ENCODE measurements at regions not wholly inside any gene's neighbourhood (a gene's known extent, or its start where the extent isn't known, plus 50 kb on each side); places are given as distances from the start of the nearest gene placed in this dataset.

DNA sequence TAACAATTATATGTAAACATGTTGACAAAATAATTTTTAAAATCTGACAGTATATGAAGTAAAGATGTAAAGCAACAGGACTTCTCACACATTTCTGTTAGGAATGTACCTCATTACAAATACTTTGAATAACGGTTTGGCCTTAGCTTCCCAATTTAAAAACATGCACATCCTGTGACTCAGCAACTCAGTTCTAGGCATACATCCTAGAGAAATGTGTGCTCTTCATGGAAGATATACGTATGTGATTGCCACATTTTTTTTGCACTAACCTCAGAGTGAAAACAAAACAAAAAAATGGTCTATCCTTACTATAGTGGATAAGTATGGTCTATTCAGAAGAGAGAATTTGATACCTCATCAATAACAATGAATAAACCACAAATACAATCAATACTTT is 314.6 kb downstream of the LIG4 start:
- H3K4me3 Mint-ChIP-seq (ENCODE audit: low read depth), result no peak overlapping the region
- DNase-seq (ENCODE audit: low spot score, unreplicated experiment), result no peak
- H3K27ac Mint-ChIP-seq, result no peak overlapping the region
- TF ChIP-seq CTCF (IDR thresholded peaks at IDR 0.05; ENCODE audit: unreplicated experiment), result no peak
- H3K27me3 Mint-ChIP-seq, result no peaks in the 10 kb centered on the region
- peaks cover 3% of the 10 kb centered on the region for H3K9me3 Mint-ChIP-seq (ENCODE audit: low read depth)
- no peaks in the 10 kb centered on the region for H3K36me3 Mint-ChIP-seq (ENCODE audit: insufficient read depth)
- H3K4me1 Mint-ChIP-seq (ENCODE audit: low read depth), result no peaks in the 10 kb centered on the region

- Mint-ChIP-seq H3K9me3 (ENCODE audit: low read depth) (peaks cover 11% of the 10 kb centered on the region), H3K4me1 (ENCODE audit: low read depth) (no peaks in the 10 kb centered on the region), H3K27me3 (no peaks in the 10 kb centered on the region), H3K4me3 (ENCODE audit: low read depth) (no peak overlapping the region), H3K27ac (no peak overlapping the region), H3K36me3 (ENCODE audit: insufficient read depth) (no peaks in the 10 kb centered on the region)
- no peak for DNase-seq (ENCODE audit: low spot score, unreplicated experiment)
- TF ChIP-seq CTCF (IDR thresholded peaks at IDR 0.05; ENCODE audit: unreplicated experiment), result no peak
Observed at GRCh38 chr13:107886118-107886517, 329.2 kb downstream of the LIG4 start.

- Mint-ChIP-seq H3K4me3 (ENCODE audit: low read depth) (no peak overlapping the region), H3K4me1 (ENCODE audit: low read depth) (no peaks in the 10 kb centered on the region), H3K27me3 (no peaks in the 10 kb centered on the region), H3K9me3 (ENCODE audit: low read depth) (peaks cover 21% of the 10 kb centered on the region), H3K27ac (no peak overlapping the region), H3K36me3 (ENCODE audit: insufficient read depth) (no peaks in the 10 kb centered on the region)
- no peak for DNase-seq (ENCODE audit: low spot score, unreplicated experiment)
- TF ChIP-seq CTCF (IDR thresholded peaks at IDR 0.05; ENCODE audit: unreplicated experiment), result no peak
Observed at GRCh38 chr13:107884564-107884963, 330.8 kb downstream of the LIG4 start.

DNA sequence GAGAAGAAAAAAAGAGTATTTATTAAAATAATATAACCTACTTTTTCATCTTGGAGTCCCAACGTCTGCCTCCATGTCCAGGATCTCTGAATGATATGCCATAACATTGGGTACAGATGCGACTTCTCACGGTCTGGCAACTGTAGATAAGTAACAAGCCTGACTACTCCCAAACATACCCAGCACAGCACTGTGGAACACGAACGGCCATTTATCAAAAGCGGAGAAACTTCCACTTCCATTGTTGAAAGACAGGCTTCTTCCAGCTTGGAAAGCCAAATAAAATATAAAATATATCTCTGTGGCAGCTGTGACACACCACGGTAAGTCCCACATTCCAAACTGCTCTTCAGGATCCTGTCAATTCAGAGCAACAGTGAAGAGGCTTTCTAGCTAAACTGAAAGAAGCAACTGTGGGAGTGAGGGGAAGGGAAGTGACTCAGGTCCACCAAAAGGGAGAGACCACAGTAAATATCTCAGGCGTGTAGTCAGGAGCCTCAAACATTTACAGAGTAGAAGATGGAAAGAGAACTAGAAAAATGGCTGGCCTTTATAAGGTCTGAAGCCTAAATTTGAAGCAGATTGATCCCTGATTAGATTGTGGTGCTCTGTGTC is 331.7 kb downstream of the LIG4 start:
- no peak for DNase-seq (ENCODE audit: low spot score, unreplicated experiment)
- H3K9me3 Mint-ChIP-seq (ENCODE audit: low read depth), result peaks cover 21% of the 10 kb centered on the region
- TF ChIP-seq CTCF (IDR thresholded peaks at IDR 0.05; ENCODE audit: unreplicated experiment), result no peak

GRCh38 chr13:107882708-107883560 is 332.4 kb downstream of the LIG4 start:
- no peaks in the 10 kb centered on the region for H3K27me3 Mint-ChIP-seq
- no peak overlapping the region for H3K4me3 Mint-ChIP-seq (ENCODE audit: low read depth)
- H3K27ac Mint-ChIP-seq, result no peak overlapping the region
- H3K9me3 Mint-ChIP-seq (ENCODE audit: low read depth), result peaks cover 18% of the 10 kb centered on the region
- no peak for TF ChIP-seq CTCF (IDR thresholded peaks at IDR 0.05; ENCODE audit: unreplicated experiment)
- no peaks in the 10 kb centered on the region for H3K4me1 Mint-ChIP-seq (ENCODE audit: low read depth)
- H3K36me3 Mint-ChIP-seq (ENCODE audit: insufficient read depth), result no peaks in the 10 kb centered on the region
- no peak for DNase-seq (ENCODE audit: low spot score, unreplicated experiment)

More for the DNA sequence above, 331.7 kb downstream of the LIG4 start:
- H3K4me1 Mint-ChIP-seq (ENCODE audit: low read depth), result no peaks in the 10 kb centered on the region
- no peaks in the 10 kb centered on the region for H3K36me3 Mint-ChIP-seq (ENCODE audit: insufficient read depth)
- no peak overlapping the region for H3K27ac Mint-ChIP-seq
- H3K27me3 Mint-ChIP-seq, result no peaks in the 10 kb centered on the region
- no peak overlapping the region for H3K4me3 Mint-ChIP-seq (ENCODE audit: low read depth)

Data from progenitor cell of endocrine pancreas (in vitro differentiated cells).